CD14-positive monocyte (primary cell): ENCODE measurements at regions not wholly inside any gene's neighbourhood (a gene's known extent, or its start where the extent isn't known, plus 50 kb on each side); places are given as distances from the start of the nearest gene placed in this dataset.

Experiments used
- DNase-seq, 3 donors: peaks; one replicate each; pipeline ENCODE4 v3.0.0-alpha.2; 2011 to 2022
- H2AFZ ChIP-seq: 2 replicates; pipeline ENCODE4 v1.6.0; 2012; ENCODE audit warnings: mild to moderate bottlenecking, low read depth, low read length, inconsistent platforms; ENCODE audit not compliant: insufficient read depth, poor library complexity, severe bottlenecking
- H3K27ac ChIP-seq, 2 donors: 1 replicate in 1 of 2; 2 replicates in 1 of 2; pipeline ENCODE4 v1.5.1; 2012 to 2013; ENCODE audit warnings: low read length in 2 of 2, control low read depth in 1 of 2, inconsistent platforms in 1 of 2, low read depth in 1 of 2, mild to moderate bottlenecking in 1 of 2
- H3K27me3 ChIP-seq, 2 donors: one replicate each; pipeline versions ENCODE4 v1.6.0 to v1.6.1; 2011 to 2013; ENCODE audit warnings: low read length in 2 of 2; ENCODE audit not compliant: control insufficient read depth in 2 of 2, insufficient read depth in 2 of 2
- H3K36me3 ChIP-seq, 2 donors: replicated peaks in 1 of 2; 1 replicate in 1 of 2; 2 replicates in 1 of 2; pipeline versions ENCODE4 v1.5.1 to v1.6.1; 2012 to 2013; ENCODE audit warnings: low read length in 2 of 2, control low read depth in 1 of 2, inconsistent platforms in 1 of 2, mild to moderate bottlenecking in 1 of 2; ENCODE audit not compliant: insufficient read depth in 2 of 2, control insufficient read depth in 1 of 2
- H3K4me1 ChIP-seq, 2 donors: 1 replicate in 1 of 2; 2 replicates in 1 of 2; pipeline versions ENCODE4 v1.5.1 to v1.6.1; 2012 to 2013; ENCODE audit warnings: low read length in 2 of 2, control low read depth in 1 of 2, inconsistent platforms in 1 of 2, mild to moderate bottlenecking in 1 of 2, moderate library complexity in 1 of 2; ENCODE audit not compliant: insufficient read depth in 2 of 2, control insufficient read depth in 1 of 2
- H3K4me2 ChIP-seq: replicated peaks from 2 replicates; pipeline ENCODE3; 2012; ENCODE audit warnings: low read length, moderate library complexity, mild to moderate bottlenecking; ENCODE audit not compliant: poor library complexity, severe bottlenecking; ENCODE audit errors: extremely low read depth
- H3K4me3 ChIP-seq, 3 experiments: fragments of 200-600 bp in 1 of 3; sonication (generic) in 1 of 3; replicated peaks in 1 of 3; 1 replicate in 2 of 3; 2 replicates in 1 of 3; pipeline ENCODE4 v1.5.1; 2011 to 2013; ENCODE audit warnings: low read length in 3 of 3, mild to moderate bottlenecking in 3 of 3, control low read depth in 2 of 3, low read depth in 2 of 3, inconsistent platforms in 1 of 3, moderate library complexity in 1 of 3
- H3K79me2 ChIP-seq: 2 replicates; pipeline ENCODE4 v1.6.0; 2012; ENCODE audit warnings: mild to moderate bottlenecking, control low read depth, inconsistent platforms, low read length, moderate library complexity; ENCODE audit not compliant: insufficient read depth
- H3K9ac ChIP-seq: 2 replicates; pipeline ENCODE4 v1.6.0; 2017; ENCODE audit warnings: low read length, mild to moderate bottlenecking; ENCODE audit not compliant: insufficient read depth, poor library complexity, severe bottlenecking
- H3K9me3 ChIP-seq, 2 donors: replicated peaks in 1 of 2; 1 replicate in 1 of 2; 2 replicates in 1 of 2; pipeline versions ENCODE4 v1.5.1 to v1.6.1; 2012 to 2013; ENCODE audit warnings: low read length in 2 of 2, control low read depth in 1 of 2; ENCODE audit not compliant: control insufficient read depth in 1 of 2, insufficient read depth in 1 of 2
- H4K20me1 ChIP-seq: 2 replicates; pipeline ENCODE4 v1.6.0; 2012; ENCODE audit warnings: mild to moderate bottlenecking, low read length, control low read depth, moderate library complexity; ENCODE audit not compliant: insufficient read depth
- H3K27ac Mint-ChIP-seq, 7 donors: one replicate each; pipeline ENCODE4 v1.8.0; 2020; ENCODE audit warnings: mild to moderate bottlenecking in 7 of 7, mixed read lengths in 7 of 7, moderate library complexity in 6 of 7, inconsistent platforms in 2 of 7
- H3K27me3 Mint-ChIP-seq, 3 donors: one replicate each; pipeline ENCODE4 v1.8.0; 2021 to 2022; ENCODE audit warnings: low read depth in 3 of 3, mild to moderate bottlenecking in 3 of 3, mixed read lengths in 3 of 3, moderate library complexity in 3 of 3, inconsistent platforms in 1 of 3
- H3K36me3 Mint-ChIP-seq, 2 donors: one replicate each; pipeline ENCODE4 v1.8.0; 2020; ENCODE audit warnings: mixed read lengths in 2 of 2, inconsistent platforms in 1 of 2, mild to moderate bottlenecking in 1 of 2
- H3K4me1 Mint-ChIP-seq: one replicate; pipeline ENCODE4 v1.8.0; 2020; ENCODE audit warnings: mild to moderate bottlenecking, mixed read lengths
- H3K4me3 Mint-ChIP-seq, 2 donors: one replicate each; pipeline ENCODE4 v1.8.0; 2020; ENCODE audit warnings: mild to moderate bottlenecking in 2 of 2, mixed read lengths in 2 of 2, moderate library complexity in 1 of 2
- H3K9me3 Mint-ChIP-seq, 7 donors: one replicate each; pipeline ENCODE4 v1.8.0; 2020 to 2022; ENCODE audit warnings: mixed read lengths in 7 of 7, mild to moderate bottlenecking in 6 of 7, moderate library complexity in 6 of 7, inconsistent platforms in 2 of 7
- whole genome bisulfite sequencing: methylation state at CpG from one replicate; pipeline ENCODE4 v1.1.5; 2013; ENCODE audit warnings: missing lambda C conversion rate; ENCODE audit not compliant: insufficient coverage; 5-methylcytosine and 5-hydroxymethylcytosine counted together
- intact Hi-C, 2 donors: fragments of 100-400 bp; cut with micrococcal nuclease; formaldehyde crosslinking; loops; one replicate each; pipeline versions ENCODE4 v1.15.0 to v1.15.1; 2023
- TF ChIP-seq, protein P1 (sequence below): fragments of 200-600 bp; IDR thresholded peaks from one replicate; pipeline ENCODE4 v1.8.0; 2022; ENCODE audit warnings: antibody characterized with exemption, mild to moderate bottlenecking

DNA sequence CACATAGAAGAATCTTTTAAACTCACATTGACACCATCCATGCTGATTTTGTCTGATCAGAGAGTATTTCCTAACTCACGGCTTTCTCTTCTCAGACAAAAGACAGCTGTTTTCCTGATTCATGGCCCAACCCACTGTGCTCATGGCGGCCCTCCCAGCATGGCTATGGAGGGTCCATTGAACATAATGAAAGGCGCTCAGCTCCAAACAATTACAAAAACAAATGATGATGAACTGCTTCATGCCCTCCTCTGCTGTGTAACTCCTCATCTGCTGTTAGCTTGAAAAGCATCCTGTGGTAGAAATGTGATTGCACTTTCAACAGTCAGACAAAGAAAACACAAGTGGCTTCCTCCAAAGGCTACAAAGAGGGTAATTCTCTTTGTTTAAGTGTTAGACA lies 673.8 kb downstream of the PRELID2 start:
- no peaks in the 10 kb centered on the region for H3K36me3 ChIP-seq
- Mint-ChIP-seq H3K27ac (no peak overlapping the region), H3K4me1 (no peaks in the 10 kb centered on the region), H3K36me3 (no peaks in the 10 kb centered on the region), H3K4me3 (no peak overlapping the region), H3K9me3 (peaks cover 0 to 3% (median 0%) of the 10 kb centered on the region in 7 donors), H3K27me3 (no peaks in the 10 kb centered on the region)
- H3K27ac ChIP-seq, result no peak overlapping the region
- no peaks in the 10 kb centered on the region for H3K4me1 ChIP-seq
- TF ChIP-seq, protein P1, sequence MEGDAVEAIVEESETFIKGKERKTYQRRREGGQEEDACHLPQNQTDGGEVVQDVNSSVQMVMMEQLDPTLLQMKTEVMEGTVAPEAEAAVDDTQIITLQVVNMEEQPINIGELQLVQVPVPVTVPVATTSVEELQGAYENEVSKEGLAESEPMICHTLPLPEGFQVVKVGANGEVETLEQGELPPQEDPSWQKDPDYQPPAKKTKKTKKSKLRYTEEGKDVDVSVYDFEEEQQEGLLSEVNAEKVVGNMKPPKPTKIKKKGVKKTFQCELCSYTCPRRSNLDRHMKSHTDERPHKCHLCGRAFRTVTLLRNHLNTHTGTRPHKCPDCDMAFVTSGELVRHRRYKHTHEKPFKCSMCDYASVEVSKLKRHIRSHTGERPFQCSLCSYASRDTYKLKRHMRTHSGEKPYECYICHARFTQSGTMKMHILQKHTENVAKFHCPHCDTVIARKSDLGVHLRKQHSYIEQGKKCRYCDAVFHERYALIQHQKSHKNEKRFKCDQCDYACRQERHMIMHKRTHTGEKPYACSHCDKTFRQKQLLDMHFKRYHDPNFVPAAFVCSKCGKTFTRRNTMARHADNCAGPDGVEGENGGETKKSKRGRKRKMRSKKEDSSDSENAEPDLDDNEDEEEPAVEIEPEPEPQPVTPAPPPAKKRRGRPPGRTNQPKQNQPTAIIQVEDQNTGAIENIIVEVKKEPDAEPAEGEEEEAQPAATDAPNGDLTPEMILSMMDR, result no peak
- H3K9me3 ChIP-seq, result no peaks in the 10 kb centered on the region
- no peaks in the 10 kb centered on the region for H3K27me3 ChIP-seq
- WGBS, result 73% methylated on average over 2 of the region's 3 CpGs
- H3K4me3 ChIP-seq, result no peak overlapping the region
- H3K9ac ChIP-seq, result no peak overlapping the region
- H3K79me2 ChIP-seq, result no peaks in the 10 kb centered on the region
- no peak overlapping the region for H2AFZ ChIP-seq
- no peaks in the 10 kb centered on the region for H4K20me1 ChIP-seq
- H3K4me2 ChIP-seq, result no peak overlapping the region
- DNase-seq, result no peak
- intact Hi-C loops, result no loop called here

DNA sequence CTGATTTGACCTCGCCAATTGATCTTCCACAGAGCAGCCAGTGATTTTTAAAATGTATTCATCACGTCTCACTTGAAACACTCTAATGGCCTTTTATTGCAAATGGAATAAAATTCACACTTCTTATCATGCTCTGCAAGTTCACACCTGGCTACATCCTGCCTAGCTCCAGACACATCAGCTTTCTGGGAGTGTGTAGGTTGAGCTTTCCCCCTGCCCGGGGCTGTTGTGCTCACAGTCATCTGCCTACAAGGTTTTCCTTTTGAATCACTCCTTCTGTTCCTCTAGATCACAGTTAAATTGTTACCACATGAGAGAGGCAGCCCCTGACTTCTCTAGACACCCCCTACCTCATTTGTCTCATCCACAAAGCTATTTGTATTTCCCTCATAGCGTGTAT lies 674.5 kb downstream of the PRELID2 start:
- TF ChIP-seq, protein P1, result no peak
- H3K9me3 Mint-ChIP-seq, result peaks cover 0 to 3% (median 0%) of the 10 kb centered on the region in 7 donors
- no peak overlapping the region for H3K27ac Mint-ChIP-seq
- intact Hi-C loops, result no loop called here
- H3K36me3 Mint-ChIP-seq, result no peaks in the 10 kb centered on the region
- Histone ChIP-seq H3K27ac (no peak overlapping the region), H3K27me3 (no peaks in the 10 kb centered on the region), H3K4me2 (no peak overlapping the region), H3K9me3 (no peaks in the 10 kb centered on the region), H4K20me1 (no peaks in the 10 kb centered on the region), H3K9ac (no peak overlapping the region), H3K4me3 (no peak overlapping the region), H3K4me1 (no peaks in the 10 kb centered on the region), H3K79me2 (no peaks in the 10 kb centered on the region), H3K36me3 (no peaks in the 10 kb centered on the region), H2AFZ (no peak overlapping the region)
- no CpG with 5 or more reads among the region's 4 CpGs for WGBS
- no peaks in the 10 kb centered on the region for H3K4me1 Mint-ChIP-seq
- H3K27me3 Mint-ChIP-seq, result no peaks in the 10 kb centered on the region
- no peak overlapping the region for H3K4me3 Mint-ChIP-seq
- DNase-seq, result no peak
